Colonic mucosa (tissue), 4 donors: ENCODE measurements at regions not wholly inside any gene's neighbourhood (a gene's known extent, or its start where the extent isn't known, plus 50 kb on each side); places are given as distances from the start of the nearest gene placed in this dataset.

Experiments
- DNase-seq: peaks from one replicate; pipeline ENCODE4 v3.0.0-alpha.2; 2020
- H3K27ac ChIP-seq: fragments of 200-600 bp; one replicate; pipeline ENCODE4 v1.8.0; 2021
- H3K27me3 ChIP-seq: fragments of 200-600 bp; one replicate; pipeline ENCODE4 v1.8.0; 2021
- H3K36me3 ChIP-seq: fragments of 200-600 bp; one replicate; pipeline ENCODE4 v1.8.0; 2021
- H3K4me1 ChIP-seq: fragments of 200-600 bp; one replicate; pipeline ENCODE4 v1.8.0; 2021; ENCODE audit warnings: mild to moderate bottlenecking
- H3K4me3 ChIP-seq: fragments of 200-600 bp; one replicate; pipeline ENCODE4 v1.8.0; 2021
- H3K9ac ChIP-seq, 2 donors: one replicate each; pipeline ENCODE4 v1.7.0; 2013; ENCODE audit warnings: control low read depth in 2 of 2, low read depth in 2 of 2, low read length in 2 of 2
- H3K9me3 ChIP-seq: fragments of 200-600 bp; one replicate; pipeline ENCODE4 v1.8.0; 2021
- intact Hi-C: fragments of 100-400 bp; cut with DNase I; formaldehyde crosslinking; loops from one replicate; pipeline ENCODE4 v1.14.1; 2022
- TF ChIP-seq, protein P1 (sequence below): fragments of 200-600 bp; IDR thresholded peaks from one replicate; pipeline ENCODE4 v1.8.0; 2022; ENCODE audit warnings: antibody characterized with exemption, mild to moderate bottlenecking
- donor health status: healthy.
- donor health status: DM: no; HTN: no; CAD: no.
- donor health status: DM: no; HTN: no; CAD: no.

GRCh38 chr3:5494905-5495519 is 307.5 kb downstream of the EDEM1 start:
- no peak overlapping the region for H3K9ac ChIP-seq
- no peak overlapping the region for H3K4me3 ChIP-seq
- DNase-seq, result no peak
- intact Hi-C loops, result no loop called here
- no peak overlapping the region for H3K27ac ChIP-seq
- TF ChIP-seq, protein P1, sequence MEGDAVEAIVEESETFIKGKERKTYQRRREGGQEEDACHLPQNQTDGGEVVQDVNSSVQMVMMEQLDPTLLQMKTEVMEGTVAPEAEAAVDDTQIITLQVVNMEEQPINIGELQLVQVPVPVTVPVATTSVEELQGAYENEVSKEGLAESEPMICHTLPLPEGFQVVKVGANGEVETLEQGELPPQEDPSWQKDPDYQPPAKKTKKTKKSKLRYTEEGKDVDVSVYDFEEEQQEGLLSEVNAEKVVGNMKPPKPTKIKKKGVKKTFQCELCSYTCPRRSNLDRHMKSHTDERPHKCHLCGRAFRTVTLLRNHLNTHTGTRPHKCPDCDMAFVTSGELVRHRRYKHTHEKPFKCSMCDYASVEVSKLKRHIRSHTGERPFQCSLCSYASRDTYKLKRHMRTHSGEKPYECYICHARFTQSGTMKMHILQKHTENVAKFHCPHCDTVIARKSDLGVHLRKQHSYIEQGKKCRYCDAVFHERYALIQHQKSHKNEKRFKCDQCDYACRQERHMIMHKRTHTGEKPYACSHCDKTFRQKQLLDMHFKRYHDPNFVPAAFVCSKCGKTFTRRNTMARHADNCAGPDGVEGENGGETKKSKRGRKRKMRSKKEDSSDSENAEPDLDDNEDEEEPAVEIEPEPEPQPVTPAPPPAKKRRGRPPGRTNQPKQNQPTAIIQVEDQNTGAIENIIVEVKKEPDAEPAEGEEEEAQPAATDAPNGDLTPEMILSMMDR, result no peak
- no peaks in the 10 kb centered on the region for H3K27me3 ChIP-seq
- H3K9me3 ChIP-seq, result no peaks in the 10 kb centered on the region
- H3K36me3 ChIP-seq, result no peaks in the 10 kb centered on the region
- H3K4me1 ChIP-seq, result no peaks in the 10 kb centered on the region

DNA sequence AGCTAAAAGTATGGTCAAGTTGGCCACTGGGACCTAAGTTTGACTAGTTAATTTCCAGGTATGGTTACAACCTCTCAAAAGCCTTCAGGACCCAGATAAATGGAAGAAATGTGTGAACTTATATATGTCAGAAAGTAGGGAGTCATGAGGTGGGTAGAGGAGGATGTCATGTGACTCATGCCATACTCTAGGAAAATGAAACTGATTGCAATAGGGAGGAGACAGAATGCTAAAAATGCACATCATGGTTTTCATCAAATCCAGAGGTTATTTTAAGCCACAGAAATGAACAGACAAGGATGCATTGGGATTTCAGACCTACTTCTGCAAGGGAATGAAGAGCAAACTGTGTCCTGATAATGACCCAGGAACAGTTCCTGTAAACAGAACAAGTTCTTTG is 310.0 kb downstream of the EDEM1 start:
- Histone ChIP-seq H3K9ac (no peak overlapping the region), H3K4me1 (no peaks in the 10 kb centered on the region), H3K4me3 (no peak overlapping the region), H3K27ac (no peak overlapping the region), H3K9me3 (no peaks in the 10 kb centered on the region), H3K27me3 (no peaks in the 10 kb centered on the region), H3K36me3 (no peaks in the 10 kb centered on the region)
- intact Hi-C loops, result no loop called here
- TF ChIP-seq, protein P1, result no peak
- DNase-seq, result no peak

DNA sequence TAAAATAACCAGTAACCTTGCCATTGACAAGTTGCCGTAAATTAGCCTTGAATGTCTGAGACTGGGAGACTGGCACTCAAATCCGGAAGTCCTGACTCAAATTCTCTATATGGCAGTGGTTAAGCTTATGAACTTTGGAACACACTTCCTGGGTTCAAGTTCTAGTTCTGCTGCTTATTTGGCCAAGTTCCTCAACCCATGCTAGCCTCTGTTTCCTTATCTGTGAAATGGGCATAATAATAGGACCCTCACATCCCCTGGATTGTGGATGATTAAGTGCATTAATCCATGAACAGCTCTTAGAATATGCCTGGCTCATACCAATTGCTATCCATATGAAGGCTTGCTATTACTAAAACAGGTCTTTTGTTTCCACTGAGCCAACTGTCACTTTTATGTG is 311.5 kb downstream of the EDEM1 start:
- Histone ChIP-seq H3K36me3 (no peaks in the 10 kb centered on the region), H3K9me3 (no peaks in the 10 kb centered on the region), H3K27me3 (no peaks in the 10 kb centered on the region), H3K4me1 (no peaks in the 10 kb centered on the region), H3K27ac (no peak overlapping the region), H3K9ac (no peak overlapping the region), H3K4me3 (no peak overlapping the region)
- TF ChIP-seq, protein P1, result no peak
- no peak for DNase-seq
- intact Hi-C loops, result no loop called here

DNA sequence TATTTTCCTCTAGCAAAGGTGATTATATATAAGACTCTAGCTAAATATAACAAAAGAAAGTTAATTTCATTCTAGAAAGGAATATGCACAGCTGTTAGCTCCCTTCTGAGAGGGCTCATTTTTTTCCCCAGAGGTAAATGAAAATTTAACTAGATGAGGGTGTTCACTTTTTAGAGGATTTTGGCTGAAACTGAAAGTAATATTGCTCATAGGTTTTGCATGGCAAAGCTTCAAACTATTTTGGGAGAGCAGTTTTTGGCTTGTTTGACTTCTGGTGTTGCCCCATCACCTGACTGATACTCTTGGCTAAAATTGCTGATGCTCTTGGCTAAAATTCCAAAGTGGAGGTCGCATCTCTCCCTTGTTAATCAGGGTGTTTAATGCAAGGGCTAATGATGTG is 311.9 kb downstream of the EDEM1 start:
- Histone ChIP-seq H3K27ac (no peak overlapping the region), H3K9me3 (no peaks in the 10 kb centered on the region), H3K36me3 (no peaks in the 10 kb centered on the region), H3K27me3 (no peaks in the 10 kb centered on the region), H3K9ac (no peak overlapping the region), H3K4me3 (no peak overlapping the region), H3K4me1 (no peaks in the 10 kb centered on the region)
- TF ChIP-seq, protein P1, result no peak
- DNase-seq, result no peak
- intact Hi-C loops, result no loop called here

DNA sequence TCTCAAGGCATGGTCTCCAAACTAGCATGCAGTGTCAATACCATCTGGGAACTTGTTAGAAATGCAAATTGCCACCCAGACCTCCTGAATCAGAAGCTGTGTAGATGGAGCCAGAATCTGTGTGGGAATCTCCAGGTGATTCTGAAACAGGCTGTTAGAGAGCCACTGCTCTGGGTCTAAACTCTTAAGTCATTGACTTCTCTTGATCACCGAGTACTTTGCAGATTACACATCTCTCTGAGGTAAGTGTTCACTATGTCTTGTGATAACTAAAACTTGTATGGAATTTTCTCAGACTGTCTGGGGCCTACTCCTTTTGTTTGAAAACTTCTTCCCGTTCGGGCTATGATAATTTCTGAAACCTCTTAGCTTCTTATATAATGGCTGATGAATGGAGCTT is 315.6 kb downstream of the EDEM1 start:
- TF ChIP-seq, protein P1, result no peak
- H3K4me1 ChIP-seq, result no peaks in the 10 kb centered on the region
- H3K36me3 ChIP-seq, result no peaks in the 10 kb centered on the region
- H3K9ac ChIP-seq, result no peak overlapping the region
- no peak overlapping the region for H3K4me3 ChIP-seq
- intact Hi-C loops, result no loop called here
- no peak overlapping the region for H3K27ac ChIP-seq
- no peak for DNase-seq
- no peaks in the 10 kb centered on the region for H3K27me3 ChIP-seq
- H3K9me3 ChIP-seq, result no peaks in the 10 kb centered on the region

GRCh38 chr3:5504135-5504534 is 316.6 kb downstream of the EDEM1 start:
- H3K27me3 ChIP-seq, result no peaks in the 10 kb centered on the region
- TF ChIP-seq, protein P1, result no peak
- H3K9me3 ChIP-seq, result no peaks in the 10 kb centered on the region
- intact Hi-C loops, result no loop called here
- H3K4me1 ChIP-seq, result no peaks in the 10 kb centered on the region
- no peaks in the 10 kb centered on the region for H3K36me3 ChIP-seq
- no peak for DNase-seq
- no peak overlapping the region for H3K27ac ChIP-seq
- no peak overlapping the region for H3K4me3 ChIP-seq
- no peak overlapping the region for H3K9ac ChIP-seq
